ENCODE measurements at regions not wholly inside any gene's neighbourhood (a gene's known extent, or its start where the extent isn't known, plus 50 kb on each side); places are given as distances from the start of the nearest gene placed in this dataset.

DNA sequence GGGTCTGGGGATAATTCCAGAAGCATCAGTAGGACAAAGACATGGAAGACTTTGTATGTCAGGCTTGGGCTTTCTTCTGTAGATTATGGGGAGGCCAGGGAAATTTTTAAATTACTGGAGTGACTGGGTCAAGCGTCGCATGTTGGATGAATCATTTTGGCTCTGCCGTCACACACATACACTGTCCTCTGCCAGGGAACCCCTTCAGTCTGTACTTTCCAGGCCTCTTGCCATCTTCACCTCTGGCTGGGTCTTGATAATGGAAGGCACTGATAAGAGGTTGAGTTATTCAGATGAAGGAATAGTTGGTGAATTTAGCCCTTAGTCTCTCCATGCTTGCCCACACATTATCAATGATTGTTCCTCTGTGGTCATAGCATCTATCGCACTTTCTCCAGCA is 895.1 kb upstream of the CELF4 start:
- DNase-seq (ENCODE audit: extremely low read depth, insufficient read length): no peak
- H3K27me3 ChIP-seq (replicated peaks; ENCODE audit: control insufficient read depth, insufficient read depth, low read length): no peaks in the 10 kb centered on the region
- no peak overlapping the region for H3K4me3 ChIP-seq (replicated peaks; ENCODE audit: low read depth, low read length)
- H3K36me3 ChIP-seq (ENCODE audit: control insufficient read depth, insufficient read depth, low read length): no peaks in the 10 kb centered on the region
- TF ChIP-seq, protein P1, sequence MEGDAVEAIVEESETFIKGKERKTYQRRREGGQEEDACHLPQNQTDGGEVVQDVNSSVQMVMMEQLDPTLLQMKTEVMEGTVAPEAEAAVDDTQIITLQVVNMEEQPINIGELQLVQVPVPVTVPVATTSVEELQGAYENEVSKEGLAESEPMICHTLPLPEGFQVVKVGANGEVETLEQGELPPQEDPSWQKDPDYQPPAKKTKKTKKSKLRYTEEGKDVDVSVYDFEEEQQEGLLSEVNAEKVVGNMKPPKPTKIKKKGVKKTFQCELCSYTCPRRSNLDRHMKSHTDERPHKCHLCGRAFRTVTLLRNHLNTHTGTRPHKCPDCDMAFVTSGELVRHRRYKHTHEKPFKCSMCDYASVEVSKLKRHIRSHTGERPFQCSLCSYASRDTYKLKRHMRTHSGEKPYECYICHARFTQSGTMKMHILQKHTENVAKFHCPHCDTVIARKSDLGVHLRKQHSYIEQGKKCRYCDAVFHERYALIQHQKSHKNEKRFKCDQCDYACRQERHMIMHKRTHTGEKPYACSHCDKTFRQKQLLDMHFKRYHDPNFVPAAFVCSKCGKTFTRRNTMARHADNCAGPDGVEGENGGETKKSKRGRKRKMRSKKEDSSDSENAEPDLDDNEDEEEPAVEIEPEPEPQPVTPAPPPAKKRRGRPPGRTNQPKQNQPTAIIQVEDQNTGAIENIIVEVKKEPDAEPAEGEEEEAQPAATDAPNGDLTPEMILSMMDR (IDR thresholded peaks at IDR 0.05; ENCODE audit: insufficient read depth, low read length, poor library complexity, severe bottlenecking): no peak

DNA sequence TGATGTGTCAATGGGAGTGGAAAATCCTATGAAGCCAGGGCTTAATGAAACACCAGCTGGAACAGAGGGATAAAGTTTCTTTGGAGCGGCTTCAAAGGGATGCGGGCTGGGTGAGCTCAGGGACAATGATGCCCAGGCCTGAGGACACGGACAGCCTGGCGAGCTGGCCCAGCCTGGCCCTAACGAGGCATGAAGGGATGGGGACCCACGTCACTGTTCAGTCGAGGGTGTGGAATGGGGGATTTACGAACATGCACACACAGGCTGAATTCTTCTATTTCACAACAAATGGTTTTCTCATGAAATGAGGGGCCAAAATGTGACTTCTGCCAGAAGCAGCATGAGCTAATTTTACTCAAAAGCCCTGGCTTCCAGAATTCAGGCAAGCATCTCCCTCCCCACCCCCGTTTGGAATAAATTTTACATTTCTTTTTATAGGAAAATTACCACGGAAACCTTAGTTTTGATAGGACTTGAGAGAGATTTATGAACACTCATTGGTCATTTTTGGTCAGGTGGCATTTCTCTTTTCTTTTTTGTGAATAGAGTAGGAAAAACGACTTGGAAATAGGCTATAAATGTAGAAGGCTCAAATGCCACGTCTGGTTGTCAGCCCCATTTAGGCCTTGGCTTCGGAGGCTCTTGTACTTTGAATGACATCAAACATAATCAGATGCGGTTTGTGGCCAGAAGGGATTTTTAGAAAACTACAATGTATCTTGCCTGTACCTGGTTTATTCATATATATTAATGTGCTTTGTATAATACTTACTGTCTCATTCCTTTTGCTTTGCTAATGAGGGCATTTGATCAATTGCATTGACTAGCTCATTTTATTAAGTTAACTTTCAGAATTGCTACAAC is 893.8 kb upstream of the CELF4 start:
- TF ChIP-seq, protein P1 (IDR thresholded peaks at IDR 0.05; ENCODE audit: insufficient read depth, low read length, poor library complexity, severe bottlenecking): no peak
- no peaks in the 10 kb centered on the region for H3K27me3 ChIP-seq (replicated peaks; ENCODE audit: control insufficient read depth, insufficient read depth, low read length)
- no peaks in the 10 kb centered on the region for H3K36me3 ChIP-seq (ENCODE audit: control insufficient read depth, insufficient read depth, low read length)
- no peak for DNase-seq (ENCODE audit: extremely low read depth, insufficient read length)
- H3K4me3 ChIP-seq (replicated peaks; ENCODE audit: low read depth, low read length): no peak overlapping the region

DNA sequence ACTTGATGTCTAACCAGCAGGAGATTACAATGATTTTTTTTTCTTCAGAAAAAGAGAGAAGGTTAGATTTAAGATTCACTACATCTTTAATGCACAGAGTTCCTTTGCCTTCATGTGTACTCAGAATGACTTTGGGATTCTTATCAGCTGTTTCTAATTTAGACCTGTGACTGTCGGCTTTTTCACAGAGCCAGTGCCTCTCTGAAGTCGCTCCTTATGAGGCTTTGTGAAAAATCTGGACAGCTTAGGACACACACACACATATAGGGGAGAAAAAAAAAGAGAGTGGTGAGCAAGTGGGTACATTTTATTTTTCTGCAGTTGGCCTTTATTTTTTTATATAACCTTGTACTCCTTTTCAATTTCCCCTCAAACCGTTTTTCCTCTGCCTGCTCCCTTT is 893.1 kb upstream of the CELF4 start:
- no peak for DNase-seq (ENCODE audit: extremely low read depth, insufficient read length)
- Histone ChIP-seq H3K27me3 (replicated peaks; ENCODE audit: control insufficient read depth, insufficient read depth, low read length) (no peaks in the 10 kb centered on the region), H3K36me3 (ENCODE audit: control insufficient read depth, insufficient read depth, low read length) (no peaks in the 10 kb centered on the region), H3K4me3 (replicated peaks; ENCODE audit: low read depth, low read length) (no peak overlapping the region)
- TF ChIP-seq, protein P1 (IDR thresholded peaks at IDR 0.05; ENCODE audit: insufficient read depth, low read length, poor library complexity, severe bottlenecking): no peak

DNA sequence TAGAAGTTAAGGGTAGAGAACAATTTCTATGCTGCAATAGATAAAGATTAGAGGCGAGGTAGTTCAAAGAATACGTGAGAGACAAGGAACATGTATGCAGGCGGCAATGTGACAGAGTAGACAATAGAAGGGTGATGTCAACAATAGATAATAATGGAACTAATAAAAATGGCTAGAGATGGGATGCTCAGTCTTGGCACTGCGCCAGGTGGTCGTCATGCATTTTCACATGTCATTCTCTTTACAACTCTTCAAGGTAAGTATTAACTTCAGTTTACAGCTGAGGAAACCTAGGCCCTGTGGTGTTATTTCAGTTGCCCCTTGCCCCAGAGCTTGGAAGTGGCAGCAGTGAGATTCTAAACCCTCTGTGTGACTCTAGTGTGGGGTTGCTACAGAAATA is 890.7 kb upstream of the CELF4 start:
- no peaks in the 10 kb centered on the region for H3K27me3 ChIP-seq (replicated peaks; ENCODE audit: control insufficient read depth, insufficient read depth, low read length)
- no peak for DNase-seq (ENCODE audit: extremely low read depth, insufficient read length)
- no peaks in the 10 kb centered on the region for H3K36me3 ChIP-seq (ENCODE audit: control insufficient read depth, insufficient read depth, low read length)
- H3K4me3 ChIP-seq (replicated peaks; ENCODE audit: low read depth, low read length): no peak overlapping the region
- TF ChIP-seq, protein P1 (IDR thresholded peaks at IDR 0.05; ENCODE audit: insufficient read depth, low read length, poor library complexity, severe bottlenecking): no peak

DNA sequence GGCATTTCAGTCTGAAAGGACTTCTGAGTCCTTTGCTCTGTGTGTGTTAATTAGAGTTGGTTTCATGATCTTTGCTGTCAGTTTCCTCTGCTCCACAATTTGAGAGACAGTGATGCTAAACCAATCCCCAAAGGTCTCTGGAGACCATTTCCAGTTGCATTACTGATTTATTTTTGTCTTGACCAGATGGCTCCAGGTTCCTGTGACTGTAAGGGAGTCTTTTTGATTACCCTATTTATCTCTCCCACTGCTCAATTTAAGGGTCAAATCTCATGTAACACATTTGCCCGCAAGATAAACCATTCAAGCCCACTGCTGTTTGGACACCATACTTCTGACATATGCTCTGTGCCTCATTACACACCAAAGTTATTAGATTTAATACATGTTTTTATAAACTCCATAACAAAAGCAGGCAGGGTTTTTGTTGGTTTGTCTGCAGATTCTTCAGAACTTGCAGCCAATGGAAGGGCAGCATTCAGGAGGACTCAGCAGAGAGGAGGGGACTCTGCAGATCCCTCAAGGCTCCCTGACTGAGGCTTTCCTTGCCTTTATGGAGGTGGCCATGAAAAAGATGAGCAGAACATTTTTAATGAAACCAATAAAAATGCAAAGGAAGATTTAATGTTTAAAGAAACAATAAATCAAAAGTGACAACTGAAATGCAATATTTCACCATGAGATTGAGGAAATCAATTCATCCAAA is 889.3 kb upstream of the CELF4 start:
- DNase-seq (ENCODE audit: extremely low read depth, insufficient read length): no peak
- H3K27me3 ChIP-seq (replicated peaks; ENCODE audit: control insufficient read depth, insufficient read depth, low read length): no peaks in the 10 kb centered on the region
- no peaks in the 10 kb centered on the region for H3K36me3 ChIP-seq (ENCODE audit: control insufficient read depth, insufficient read depth, low read length)
- TF ChIP-seq, protein P1 (IDR thresholded peaks at IDR 0.05; ENCODE audit: insufficient read depth, low read length, poor library complexity, severe bottlenecking): no peak
- H3K4me3 ChIP-seq (replicated peaks; ENCODE audit: low read depth, low read length): no peak overlapping the region

Measured in GM06990 (cell line).